Left ventricle myocardium inferior (tissue), 1 donor: ENCODE measurements at regions not wholly inside any gene's neighbourhood (a gene's known extent, or its start where the extent isn't known, plus 50 kb on each side); places are given as distances from the start of the nearest gene placed in this dataset.

ENCODE experiments used
- DNase-seq: peaks from one replicate; pipeline ENCODE4 v3.0.0-alpha.2; 2020
- H3K27ac ChIP-seq: fragments of 200-600 bp; replicated peaks from 2 replicates; pipeline ENCODE4 v1.8.0; 2021
- H3K27me3 ChIP-seq: fragments of 200-600 bp; 2 replicates; pipeline ENCODE4 v1.8.0; 2021; ENCODE audit warnings: low read depth
- H3K36me3 ChIP-seq: fragments of 200-600 bp; 2 replicates; pipeline ENCODE4 v1.8.0; 2021
- H3K4me1 ChIP-seq: fragments of 200-600 bp; 2 replicates; pipeline ENCODE4 v1.8.0; 2021
- H3K4me3 ChIP-seq: fragments of 200-600 bp; 2 replicates; pipeline ENCODE4 v1.8.0; 2021; ENCODE audit warnings: mild to moderate bottlenecking, moderate library complexity
- H3K9me3 ChIP-seq: fragments of 200-600 bp; replicated peaks from 2 replicates; pipeline ENCODE4 v1.8.0; 2021
- intact Hi-C: fragments of 100-400 bp; cut with micrococcal nuclease; formaldehyde crosslinking; loops from one replicate; pipeline ENCODE4 v1.11.0; 2022
- TF ChIP-seq, protein P1 (sequence below): fragments of 200-600 bp; IDR thresholded peaks from 2 replicates; pipeline ENCODE4 v1.8.0; 2021; ENCODE audit warnings: antibody characterized with exemption, mild to moderate bottlenecking, borderline replicate concordance
- donor health status: DM: no; HTN: yes; CAD: no; lungs with severe emphysema.

DNA sequence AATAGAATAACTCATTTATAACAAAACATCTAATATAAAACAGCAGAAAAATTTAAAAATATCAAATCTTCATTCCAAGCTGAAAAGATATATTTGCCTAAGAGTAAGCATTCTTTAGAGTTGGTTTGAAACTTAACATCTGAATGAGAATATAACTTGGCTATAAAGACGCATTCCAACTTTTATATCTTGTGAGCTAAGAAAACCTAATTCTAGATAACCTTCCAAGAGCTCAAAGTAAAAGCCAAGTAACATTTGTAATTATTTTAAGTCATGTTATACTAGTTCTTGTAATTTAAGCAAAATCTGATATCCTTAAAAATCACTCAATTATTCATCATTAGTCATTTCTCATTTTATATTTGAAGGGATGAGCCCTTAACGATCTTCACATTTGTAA is 368.9 kb downstream of the C12orf50 start:
- no peak for DNase-seq
- intact Hi-C loops: no loop called here
- Histone ChIP-seq H3K27ac (no peak overlapping the region), H3K27me3 (no peaks in the 10 kb centered on the region), H3K4me1 (no peaks in the 10 kb centered on the region), H3K36me3 (no peaks in the 10 kb centered on the region), H3K9me3 (no peaks in the 10 kb centered on the region), H3K4me3 (no peak overlapping the region)
- TF ChIP-seq, protein P1, sequence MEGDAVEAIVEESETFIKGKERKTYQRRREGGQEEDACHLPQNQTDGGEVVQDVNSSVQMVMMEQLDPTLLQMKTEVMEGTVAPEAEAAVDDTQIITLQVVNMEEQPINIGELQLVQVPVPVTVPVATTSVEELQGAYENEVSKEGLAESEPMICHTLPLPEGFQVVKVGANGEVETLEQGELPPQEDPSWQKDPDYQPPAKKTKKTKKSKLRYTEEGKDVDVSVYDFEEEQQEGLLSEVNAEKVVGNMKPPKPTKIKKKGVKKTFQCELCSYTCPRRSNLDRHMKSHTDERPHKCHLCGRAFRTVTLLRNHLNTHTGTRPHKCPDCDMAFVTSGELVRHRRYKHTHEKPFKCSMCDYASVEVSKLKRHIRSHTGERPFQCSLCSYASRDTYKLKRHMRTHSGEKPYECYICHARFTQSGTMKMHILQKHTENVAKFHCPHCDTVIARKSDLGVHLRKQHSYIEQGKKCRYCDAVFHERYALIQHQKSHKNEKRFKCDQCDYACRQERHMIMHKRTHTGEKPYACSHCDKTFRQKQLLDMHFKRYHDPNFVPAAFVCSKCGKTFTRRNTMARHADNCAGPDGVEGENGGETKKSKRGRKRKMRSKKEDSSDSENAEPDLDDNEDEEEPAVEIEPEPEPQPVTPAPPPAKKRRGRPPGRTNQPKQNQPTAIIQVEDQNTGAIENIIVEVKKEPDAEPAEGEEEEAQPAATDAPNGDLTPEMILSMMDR: no peak

DNA sequence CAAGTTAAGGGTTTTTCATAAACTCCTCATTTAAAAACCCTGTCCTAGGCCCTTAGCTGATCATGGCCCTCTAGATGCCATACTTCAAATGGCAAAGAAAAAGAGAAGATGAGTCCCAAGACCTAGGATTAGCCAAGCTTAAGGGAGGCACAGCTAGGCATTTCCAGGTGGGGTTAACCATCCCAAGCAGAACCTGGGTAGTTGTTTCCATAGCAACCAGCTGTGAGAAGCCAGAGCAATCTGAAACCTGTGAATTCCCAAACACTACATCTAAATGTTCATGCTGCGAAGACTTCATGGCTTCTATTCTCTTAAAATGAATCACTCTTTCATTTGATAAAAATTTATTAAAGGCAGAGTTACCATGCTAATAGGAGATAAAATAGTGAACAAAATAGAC is 372.9 kb downstream of the C12orf50 start:
- Histone ChIP-seq H3K9me3 (no peaks in the 10 kb centered on the region), H3K4me1 (no peaks in the 10 kb centered on the region), H3K4me3 (no peak overlapping the region), H3K27me3 (no peaks in the 10 kb centered on the region), H3K27ac (no peak overlapping the region), H3K36me3 (no peaks in the 10 kb centered on the region)
- intact Hi-C loops: no loop called here
- TF ChIP-seq, protein P1: no peak
- no peak for DNase-seq

DNA sequence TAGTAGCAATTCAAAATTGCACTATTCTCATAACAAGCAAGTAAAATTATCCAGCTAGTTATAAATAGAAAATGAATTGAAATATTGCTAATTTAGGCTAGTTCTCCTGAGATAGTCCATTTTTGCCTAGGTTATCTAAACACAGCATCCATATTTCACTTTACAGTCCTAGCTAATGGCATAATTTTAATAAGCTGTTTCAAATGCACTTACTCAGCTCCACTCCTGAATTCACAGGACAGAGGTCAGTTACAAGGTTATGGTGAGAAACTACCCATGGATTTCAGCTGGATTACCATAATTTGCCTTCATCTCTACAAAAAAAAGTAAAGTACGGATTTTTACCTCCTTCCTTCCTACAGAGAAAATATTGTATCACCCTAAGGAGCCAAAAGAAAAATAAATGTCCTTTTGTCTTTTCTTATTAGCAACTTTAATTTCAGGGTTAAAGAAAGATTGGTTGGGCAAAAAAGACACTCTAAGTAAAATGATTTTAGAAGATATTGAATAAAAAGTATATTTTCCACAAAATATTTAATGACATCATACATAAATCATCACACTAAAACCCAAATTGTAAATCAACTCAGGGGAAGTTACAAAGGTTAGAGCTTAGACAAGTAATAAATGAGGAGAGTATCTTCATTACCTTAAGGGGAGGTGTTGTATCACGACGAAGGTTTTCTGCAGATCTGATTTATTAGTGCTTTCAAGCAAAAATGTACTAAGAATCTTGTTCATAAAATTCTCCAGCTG is 377.4 kb downstream of the C12orf50 start:
- Histone ChIP-seq H3K27ac (no peak overlapping the region), H3K27me3 (no peaks in the 10 kb centered on the region), H3K4me1 (no peaks in the 10 kb centered on the region), H3K9me3 (no peaks in the 10 kb centered on the region), H3K36me3 (no peaks in the 10 kb centered on the region), H3K4me3 (no peak overlapping the region)
- TF ChIP-seq, protein P1: no peak
- intact Hi-C loops: no loop called here
- no peak for DNase-seq

DNA sequence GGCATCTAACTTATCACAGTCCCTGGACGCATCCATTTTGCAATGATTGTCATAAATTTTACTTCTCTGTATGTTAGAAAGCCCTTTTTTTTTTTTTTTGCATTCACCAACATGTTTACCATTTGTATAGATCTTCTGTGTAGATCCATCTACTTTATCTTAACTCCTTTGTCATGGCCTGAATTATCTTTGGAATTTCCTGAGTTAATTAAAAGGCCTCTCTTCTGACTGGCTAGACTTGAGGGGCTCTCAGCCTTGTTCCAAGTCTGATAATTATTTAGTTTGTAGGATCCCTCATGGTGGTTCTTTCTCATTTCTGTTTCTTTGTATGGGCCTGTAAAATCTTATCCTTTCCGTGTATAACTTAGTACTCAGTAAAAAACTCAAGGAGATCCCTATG is 387.0 kb downstream of the C12orf50 start:
- Histone ChIP-seq H3K4me1 (no peaks in the 10 kb centered on the region), H3K27ac (no peak overlapping the region), H3K4me3 (no peak overlapping the region), H3K9me3 (no peaks in the 10 kb centered on the region), H3K36me3 (no peaks in the 10 kb centered on the region), H3K27me3 (no peaks in the 10 kb centered on the region)
- TF ChIP-seq, protein P1: no peak
- intact Hi-C loops: no loop called here
- DNase-seq: no peak

DNA sequence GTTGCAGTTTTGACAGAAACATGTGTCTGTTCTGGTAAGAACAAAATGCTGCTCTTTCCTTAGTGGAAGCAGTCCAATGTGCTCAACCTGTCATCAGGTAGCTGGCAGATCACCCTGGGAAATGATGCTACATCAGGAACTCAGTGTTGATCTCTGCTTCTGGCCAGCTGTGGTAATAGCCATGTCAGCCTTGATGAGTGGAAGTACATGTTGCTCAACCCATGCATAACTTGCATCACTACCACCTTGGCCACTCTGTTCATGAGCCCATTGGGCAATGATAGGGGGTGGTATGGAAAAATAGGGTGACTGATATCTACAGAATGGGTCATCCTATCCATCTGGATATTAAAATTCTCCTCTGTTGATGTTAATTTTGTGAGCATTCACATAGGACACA is 411.0 kb downstream of the C12orf50 start:
- H3K27me3 ChIP-seq: no peaks in the 10 kb centered on the region
- no peaks in the 10 kb centered on the region for H3K36me3 ChIP-seq
- H3K4me1 ChIP-seq: no peaks in the 10 kb centered on the region
- no peak overlapping the region for H3K4me3 ChIP-seq
- intact Hi-C loops: no loop called here
- no peaks in the 10 kb centered on the region for H3K9me3 ChIP-seq
- no peak for DNase-seq
- H3K27ac ChIP-seq: no peak overlapping the region
- TF ChIP-seq, protein P1: no peak
